Glutamatergic neuron (in vitro differentiated cells): ENCODE measurements at regions not wholly inside any gene's neighbourhood (a gene's known extent, or its start where the extent isn't known, plus 50 kb on each side); places are given as distances from the start of the nearest gene placed in this dataset.
"Not testable (repeated sequence)": the region's sequence is repeated elsewhere in the genome, so short reads cannot be mapped to it uniquely, and the experiment has no call there.

Experiments used
- DNase-seq: peaks from one replicate; pipeline ENCODE4 v3.0.0; 2022
- H3K27ac Mint-ChIP-seq: one replicate; pipeline ENCODE4 v1.8.0; 2020; ENCODE audit warnings: mild to moderate bottlenecking, mixed read lengths, inconsistent platforms; ENCODE audit not compliant: unreplicated experiment
- H3K27me3 Mint-ChIP-seq: one replicate; pipeline ENCODE4 v1.8.0; 2020; ENCODE audit warnings: mild to moderate bottlenecking, moderate library complexity, mixed read lengths, inconsistent platforms; ENCODE audit not compliant: unreplicated experiment
- H3K36me3 Mint-ChIP-seq: one replicate; pipeline ENCODE4 v1.8.0; 2020; ENCODE audit warnings: mild to moderate bottlenecking, mixed read lengths, inconsistent platforms; ENCODE audit not compliant: unreplicated experiment
- H3K4me1 Mint-ChIP-seq: one replicate; pipeline ENCODE4 v1.8.0; 2020; ENCODE audit warnings: mild to moderate bottlenecking, low read depth, mixed read lengths, inconsistent platforms; ENCODE audit not compliant: unreplicated experiment
- H3K4me3 Mint-ChIP-seq: one replicate; pipeline ENCODE4 v1.8.0; 2020; ENCODE audit warnings: mild to moderate bottlenecking, mixed read lengths, inconsistent platforms; ENCODE audit not compliant: unreplicated experiment
- H3K9me3 Mint-ChIP-seq: one replicate; pipeline ENCODE4 v1.8.0; 2020; ENCODE audit warnings: mild to moderate bottlenecking, moderate library complexity, mixed read lengths, inconsistent platforms; ENCODE audit not compliant: unreplicated experiment
- TF ChIP-seq, protein P1 (sequence below): fragments of 200-600 bp; sonication (generic); IDR thresholded peaks from one replicate; pipeline ENCODE4 v1.5.0; 2021; ENCODE audit not compliant: partially characterized antibody, unreplicated experiment

DNA sequence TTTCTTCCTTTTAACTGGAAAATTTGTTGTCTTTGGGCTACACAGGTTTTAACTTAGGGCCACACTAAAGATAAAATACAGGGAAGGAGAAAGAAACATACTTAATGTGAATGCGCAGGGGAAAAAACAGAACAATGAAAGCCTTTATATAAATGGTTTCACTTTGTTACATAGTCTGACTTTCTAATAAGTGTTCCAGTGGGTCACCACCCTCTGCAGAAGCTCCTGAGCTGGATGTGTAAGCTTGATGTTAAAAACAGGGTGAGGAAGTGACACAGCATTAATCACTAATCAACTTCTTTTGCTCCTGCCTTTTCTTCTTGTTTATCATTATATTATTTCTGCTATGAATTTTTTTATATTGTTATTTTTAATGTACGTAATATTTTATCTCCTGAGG, 445.6 kb upstream of the CA10 start:
- Mint-ChIP-seq H3K9me3 (no peaks in the 10 kb centered on the region), H3K36me3 (no peaks in the 10 kb centered on the region), H3K4me1 (no peaks in the 10 kb centered on the region), H3K4me3 (no peak overlapping the region), H3K27me3 (no peaks in the 10 kb centered on the region), H3K27ac (no peak overlapping the region)
- TF ChIP-seq, protein P1, sequence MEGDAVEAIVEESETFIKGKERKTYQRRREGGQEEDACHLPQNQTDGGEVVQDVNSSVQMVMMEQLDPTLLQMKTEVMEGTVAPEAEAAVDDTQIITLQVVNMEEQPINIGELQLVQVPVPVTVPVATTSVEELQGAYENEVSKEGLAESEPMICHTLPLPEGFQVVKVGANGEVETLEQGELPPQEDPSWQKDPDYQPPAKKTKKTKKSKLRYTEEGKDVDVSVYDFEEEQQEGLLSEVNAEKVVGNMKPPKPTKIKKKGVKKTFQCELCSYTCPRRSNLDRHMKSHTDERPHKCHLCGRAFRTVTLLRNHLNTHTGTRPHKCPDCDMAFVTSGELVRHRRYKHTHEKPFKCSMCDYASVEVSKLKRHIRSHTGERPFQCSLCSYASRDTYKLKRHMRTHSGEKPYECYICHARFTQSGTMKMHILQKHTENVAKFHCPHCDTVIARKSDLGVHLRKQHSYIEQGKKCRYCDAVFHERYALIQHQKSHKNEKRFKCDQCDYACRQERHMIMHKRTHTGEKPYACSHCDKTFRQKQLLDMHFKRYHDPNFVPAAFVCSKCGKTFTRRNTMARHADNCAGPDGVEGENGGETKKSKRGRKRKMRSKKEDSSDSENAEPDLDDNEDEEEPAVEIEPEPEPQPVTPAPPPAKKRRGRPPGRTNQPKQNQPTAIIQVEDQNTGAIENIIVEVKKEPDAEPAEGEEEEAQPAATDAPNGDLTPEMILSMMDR: no peak
- no peak for DNase-seq

DNA sequence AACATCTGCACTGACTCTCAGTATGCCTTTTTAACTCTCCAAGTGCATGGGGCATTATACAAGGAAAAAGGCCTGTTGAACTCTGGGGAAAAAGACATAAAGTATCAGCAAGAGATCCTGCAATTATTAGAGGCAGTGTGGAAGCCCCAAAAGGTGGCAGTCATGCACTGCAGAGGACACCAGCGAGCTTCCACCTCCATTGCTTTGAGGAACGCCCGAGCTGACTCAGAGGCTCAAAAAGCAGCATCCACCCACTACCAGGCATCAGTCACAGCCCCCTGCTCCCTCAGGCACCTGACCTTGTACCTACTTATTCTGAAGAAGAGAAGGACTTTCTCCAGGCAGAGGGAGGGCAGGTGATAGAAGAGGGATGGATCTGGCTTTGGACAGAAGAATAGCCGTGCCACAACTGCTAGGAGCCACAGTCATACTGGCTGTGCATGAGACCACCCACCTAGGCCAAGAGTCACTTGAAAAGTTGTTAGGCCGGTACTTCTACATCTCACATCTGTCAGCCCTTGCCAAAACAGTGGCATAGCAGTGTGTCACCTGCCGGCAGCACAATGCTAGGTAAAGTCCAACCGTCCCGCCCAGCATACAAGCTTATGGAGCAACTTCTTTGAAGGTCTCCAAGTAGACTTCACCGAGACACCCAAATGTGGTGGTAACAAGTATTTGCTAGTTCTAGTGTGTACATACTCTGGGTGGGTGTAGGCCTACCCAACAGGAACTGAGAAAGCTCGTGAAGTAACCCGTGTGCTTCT, 439.1 kb upstream of the CA10 start:
- not testable (repeated sequence) for H3K27me3 Mint-ChIP-seq, H3K27ac Mint-ChIP-seq, H3K36me3 Mint-ChIP-seq, H3K4me3 Mint-ChIP-seq, H3K4me1 Mint-ChIP-seq, H3K9me3 Mint-ChIP-seq
- peak; percentile 19 for DNase-seq

DNA sequence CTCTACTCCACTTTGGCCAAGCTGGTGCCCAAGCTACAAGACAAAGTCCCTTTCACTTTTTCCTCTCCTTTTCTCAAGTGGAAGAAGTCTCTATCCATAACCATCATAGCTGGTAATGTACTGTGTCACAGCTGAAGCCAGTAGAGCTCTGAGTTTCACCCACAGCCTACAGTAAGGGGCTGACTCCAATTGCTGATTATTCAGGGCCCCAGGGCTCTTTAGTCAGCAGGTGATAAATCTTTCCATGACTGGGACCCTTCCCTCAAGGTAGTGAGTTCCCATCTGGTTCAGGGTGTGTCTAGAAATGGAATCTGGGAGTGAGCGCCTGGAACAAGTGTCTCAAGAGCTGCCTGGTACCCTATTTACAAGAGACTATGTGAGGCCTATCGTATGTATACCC, 436.0 kb upstream of the CA10 start:
- no peak overlapping the region for H3K27ac Mint-ChIP-seq
- H3K9me3 Mint-ChIP-seq: no peaks in the 10 kb centered on the region
- TF ChIP-seq, protein P1: no peak

DNA sequence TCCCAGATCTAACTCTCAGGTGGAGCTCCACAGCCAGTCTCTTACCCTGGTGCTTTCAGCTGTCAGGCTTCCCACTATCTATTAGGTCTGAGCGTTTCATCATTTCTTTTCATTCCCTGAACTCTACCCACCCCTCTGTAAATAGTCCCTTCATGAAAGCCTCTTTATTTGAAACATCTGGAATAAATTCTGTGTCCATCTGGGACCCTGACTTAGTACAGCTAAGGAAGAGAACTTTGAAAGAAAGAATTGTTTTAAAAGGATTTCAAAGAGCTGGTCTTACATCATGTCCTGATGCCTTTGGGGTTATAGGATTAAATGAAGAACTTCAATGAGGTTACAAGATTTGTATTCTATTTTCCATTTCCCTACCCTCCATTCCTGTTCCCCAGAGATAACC, 388.5 kb upstream of the CA10 start:
- TF ChIP-seq, protein P1: no peak
- Mint-ChIP-seq H3K9me3 (no peaks in the 10 kb centered on the region), H3K27me3 (peaks cover 1% of the 10 kb centered on the region), H3K4me3 (no peak overlapping the region), H3K36me3 (no peaks in the 10 kb centered on the region), H3K4me1 (no peaks in the 10 kb centered on the region), H3K27ac (no peak overlapping the region)
- no peak for DNase-seq

More for the DNA sequence above, 436.0 kb upstream of the CA10 start:
- Mint-ChIP-seq H3K27me3 (no peaks in the 10 kb centered on the region), H3K4me1 (no peaks in the 10 kb centered on the region), H3K36me3 (no peaks in the 10 kb centered on the region), H3K4me3 (no peak overlapping the region)
- no peak for DNase-seq

DNA sequence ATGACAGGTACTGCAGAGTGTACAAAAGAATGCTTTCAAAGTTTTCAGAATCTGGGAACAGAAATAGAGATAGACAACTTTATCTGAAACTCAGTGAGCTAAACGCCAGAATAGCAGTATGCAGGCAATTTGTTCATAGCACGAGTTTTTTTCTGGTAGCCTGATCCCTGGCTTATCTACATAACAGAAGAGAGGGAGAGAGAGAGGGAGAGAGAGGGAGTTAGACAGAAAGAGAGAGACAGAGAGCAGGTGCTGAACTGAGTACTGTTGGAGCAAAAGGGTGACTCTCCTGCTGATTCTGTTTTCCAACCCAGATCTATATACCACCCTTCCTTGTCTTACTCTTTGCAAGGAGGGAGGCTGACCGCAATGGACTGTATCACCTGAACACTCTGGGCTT, 388.0 kb upstream of the CA10 start:
- Mint-ChIP-seq H3K9me3 (no peaks in the 10 kb centered on the region), H3K27ac (no peak overlapping the region), H3K4me3 (no peak overlapping the region)

More for the DNA sequence above, 388.0 kb upstream of the CA10 start:
- H3K27me3 Mint-ChIP-seq: peaks cover 1% of the 10 kb centered on the region
- no peaks in the 10 kb centered on the region for H3K4me1 Mint-ChIP-seq
- DNase-seq: no peak
- TF ChIP-seq, protein P1: no peak
- H3K36me3 Mint-ChIP-seq: no peaks in the 10 kb centered on the region
